ENCODE measurements at regions not wholly inside any gene's neighbourhood (a gene's known extent, or its start where the extent isn't known, plus 50 kb on each side); places are given as distances from the start of the nearest gene placed in this dataset.

DNA sequence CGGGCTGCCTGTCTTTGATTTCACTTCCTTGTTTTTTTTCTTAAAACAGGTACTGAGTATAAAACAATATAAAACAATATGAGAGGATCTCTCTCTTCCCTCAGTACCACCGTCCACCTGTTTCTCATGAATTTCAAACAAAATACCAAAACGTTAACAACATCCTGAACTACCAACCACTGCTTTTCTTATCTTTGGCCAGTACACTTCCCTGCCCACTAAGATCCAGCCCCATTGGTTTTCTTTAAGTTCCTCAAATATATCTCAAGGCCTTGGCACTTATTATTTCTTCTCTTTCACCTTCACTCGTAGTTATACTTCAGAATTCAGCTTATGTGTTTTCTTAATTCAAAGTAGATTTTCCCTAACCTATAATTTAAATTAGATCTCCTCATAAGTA lies 370.2 kb upstream of the GRIA3 start:
- TF ChIP-seq NFIC (IDR thresholded peaks at IDR 0.05), result no peak
- no peak for TF ChIP-seq MAX (IDR thresholded peaks at IDR 0.05)
- no peak for TF ChIP-seq RAD21 (IDR thresholded peaks at IDR 0.05; ENCODE audit: low read depth)
- no peak for TF ChIP-seq EP300 (IDR thresholded peaks at IDR 0.05; ENCODE audit: borderline replicate concordance)
- no peak for TF ChIP-seq EGR1 (IDR thresholded peaks at IDR 0.05)
- no peak for TF ChIP-seq TAF1 (IDR thresholded peaks at IDR 0.05; ENCODE audit: low read depth)
- TF ChIP-seq FOXM1 (IDR thresholded peaks at IDR 0.05; ENCODE audit: borderline replicate concordance, low read depth), result no peak
- no peak for TF ChIP-seq ZBTB7A (IDR thresholded peaks at IDR 0.05; ENCODE audit: low read depth)
- TF ChIP-seq, protein P1, sequence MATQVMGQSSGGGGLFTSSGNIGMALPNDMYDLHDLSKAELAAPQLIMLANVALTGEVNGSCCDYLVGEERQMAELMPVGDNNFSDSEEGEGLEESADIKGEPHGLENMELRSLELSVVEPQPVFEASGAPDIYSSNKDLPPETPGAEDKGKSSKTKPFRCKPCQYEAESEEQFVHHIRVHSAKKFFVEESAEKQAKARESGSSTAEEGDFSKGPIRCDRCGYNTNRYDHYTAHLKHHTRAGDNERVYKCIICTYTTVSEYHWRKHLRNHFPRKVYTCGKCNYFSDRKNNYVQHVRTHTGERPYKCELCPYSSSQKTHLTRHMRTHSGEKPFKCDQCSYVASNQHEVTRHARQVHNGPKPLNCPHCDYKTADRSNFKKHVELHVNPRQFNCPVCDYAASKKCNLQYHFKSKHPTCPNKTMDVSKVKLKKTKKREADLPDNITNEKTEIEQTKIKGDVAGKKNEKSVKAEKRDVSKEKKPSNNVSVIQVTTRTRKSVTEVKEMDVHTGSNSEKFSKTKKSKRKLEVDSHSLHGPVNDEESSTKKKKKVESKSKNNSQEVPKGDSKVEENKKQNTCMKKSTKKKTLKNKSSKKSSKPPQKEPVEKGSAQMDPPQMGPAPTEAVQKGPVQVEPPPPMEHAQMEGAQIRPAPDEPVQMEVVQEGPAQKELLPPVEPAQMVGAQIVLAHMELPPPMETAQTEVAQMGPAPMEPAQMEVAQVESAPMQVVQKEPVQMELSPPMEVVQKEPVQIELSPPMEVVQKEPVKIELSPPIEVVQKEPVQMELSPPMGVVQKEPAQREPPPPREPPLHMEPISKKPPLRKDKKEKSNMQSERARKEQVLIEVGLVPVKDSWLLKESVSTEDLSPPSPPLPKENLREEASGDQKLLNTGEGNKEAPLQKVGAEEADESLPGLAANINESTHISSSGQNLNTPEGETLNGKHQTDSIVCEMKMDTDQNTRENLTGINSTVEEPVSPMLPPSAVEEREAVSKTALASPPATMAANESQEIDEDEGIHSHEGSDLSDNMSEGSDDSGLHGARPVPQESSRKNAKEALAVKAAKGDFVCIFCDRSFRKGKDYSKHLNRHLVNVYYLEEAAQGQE (IDR thresholded peaks at IDR 0.05; ENCODE audit: low read depth), result no peak
- no peak for TF ChIP-seq YY1 (IDR thresholded peaks at IDR 0.05; ENCODE audit: low read depth)
- no peak for TF ChIP-seq CREB1 (IDR thresholded peaks at IDR 0.05; ENCODE audit: low read depth)
- TF ChIP-seq TEAD4 (IDR thresholded peaks at IDR 0.05), result no peak
- TF ChIP-seq CEBPB (IDR thresholded peaks at IDR 0.05), result no peak
- TF ChIP-seq USF1 (IDR thresholded peaks at IDR 0.05), result no peak
- TF ChIP-seq TCF12 (IDR thresholded peaks at IDR 0.05; ENCODE audit: low read depth), result no peak

DNA sequence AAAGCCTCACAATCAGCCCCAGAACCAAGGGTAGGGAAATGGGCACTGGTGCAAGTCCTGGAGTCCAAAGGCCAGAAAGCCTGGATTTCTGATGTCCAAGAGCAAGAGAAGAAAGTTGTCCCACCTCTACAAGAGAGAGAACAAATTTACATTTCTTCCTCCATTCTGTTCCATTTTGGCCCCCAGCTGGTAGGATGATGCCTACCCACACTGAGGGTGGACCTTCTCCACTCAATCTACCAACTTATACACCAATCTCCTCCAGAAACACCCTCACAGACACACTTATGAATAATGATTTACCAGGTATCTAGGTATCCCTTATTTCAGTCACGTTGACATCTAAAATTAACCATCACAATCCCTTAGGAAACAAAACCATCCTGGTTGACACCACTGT lies 367.8 kb upstream of the GRIA3 start:
- TF ChIP-seq USF1 (IDR thresholded peaks at IDR 0.05), result no peak

- TF ChIP-seq NFIC (IDR thresholded peaks at IDR 0.05) (no peak), MAX (IDR thresholded peaks at IDR 0.05) (no peak), FOXM1 (IDR thresholded peaks at IDR 0.05; ENCODE audit: borderline replicate concordance, low read depth) (no peak), YY1 (IDR thresholded peaks at IDR 0.05; ENCODE audit: low read depth) (no peak), CREB1 (IDR thresholded peaks at IDR 0.05; ENCODE audit: low read depth) (no peak), CEBPB (IDR thresholded peaks at IDR 0.05) (no peak), USF1 (IDR thresholded peaks at IDR 0.05) (no peak), TCF12 (IDR thresholded peaks at IDR 0.05; ENCODE audit: low read depth) (no peak), EP300 (IDR thresholded peaks at IDR 0.05; ENCODE audit: borderline replicate concordance) (no peak)
These were observed 366.6 kb upstream of the GRIA3 start for GRCh38 chrX:122817321-122817955.

DNA sequence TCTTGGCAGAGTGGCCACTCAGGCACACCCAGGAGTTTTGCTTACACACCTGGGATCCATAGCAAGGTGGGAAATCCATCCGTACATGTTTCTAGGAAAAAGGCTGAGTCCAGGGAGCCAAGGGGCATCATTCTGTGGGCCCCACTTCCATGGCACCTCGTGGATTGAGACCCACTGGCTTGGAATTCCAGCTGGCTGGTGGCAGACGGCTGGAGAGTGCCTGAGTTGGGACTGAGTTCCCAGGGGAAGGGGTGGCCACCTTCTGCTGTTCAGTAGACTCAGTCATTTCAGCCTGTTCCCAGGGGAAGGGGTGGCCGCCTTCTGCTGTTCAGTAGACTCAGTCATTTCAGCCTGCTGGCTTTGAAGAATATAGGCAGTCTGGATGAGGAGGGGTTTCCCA lies 366.0 kb upstream of the GRIA3 start:
- TF ChIP-seq TAF1 (IDR thresholded peaks at IDR 0.05; ENCODE audit: low read depth) (no peak), MAX (IDR thresholded peaks at IDR 0.05) (no peak), ZBTB7A (IDR thresholded peaks at IDR 0.05; ENCODE audit: low read depth) (no peak), EGR1 (IDR thresholded peaks at IDR 0.05) (no peak), NFIC (IDR thresholded peaks at IDR 0.05) (no peak), EP300 (IDR thresholded peaks at IDR 0.05; ENCODE audit: borderline replicate concordance) (no peak), TCF12 (IDR thresholded peaks at IDR 0.05; ENCODE audit: low read depth) (no peak), USF1 (IDR thresholded peaks at IDR 0.05) (no peak), YY1 (IDR thresholded peaks at IDR 0.05; ENCODE audit: low read depth) (no peak), FOXM1 (IDR thresholded peaks at IDR 0.05; ENCODE audit: borderline replicate concordance, low read depth) (no peak)
- TF ChIP-seq, protein P1 (IDR thresholded peaks at IDR 0.05; ENCODE audit: low read depth), result no peak

DNA sequence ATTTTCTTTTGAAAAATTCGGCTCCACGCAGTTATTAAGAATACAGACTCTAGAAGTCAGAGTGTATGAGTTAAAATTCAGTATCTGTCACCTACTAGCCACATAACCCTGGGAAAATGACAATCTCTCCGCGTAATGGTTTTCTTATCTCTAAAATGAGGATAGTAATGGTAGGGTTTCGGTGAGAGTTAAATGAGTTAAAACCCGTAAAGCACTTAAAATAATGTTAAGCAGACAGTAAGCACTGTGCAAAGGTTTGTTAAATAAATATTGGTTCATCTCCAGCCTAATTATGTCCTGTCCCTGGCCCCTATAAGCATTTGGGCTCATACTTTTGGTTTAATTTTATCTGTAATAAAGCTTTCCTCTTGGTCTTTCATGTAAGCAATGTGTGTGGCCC lies 350.8 kb upstream of the GRIA3 start:
- TF ChIP-seq CEBPB (IDR thresholded peaks at IDR 0.05), result no peak
- no peak for TF ChIP-seq USF1 (IDR thresholded peaks at IDR 0.05)
- no peak for TF ChIP-seq TCF12 (IDR thresholded peaks at IDR 0.05; ENCODE audit: low read depth)
- no peak for TF ChIP-seq MAX (IDR thresholded peaks at IDR 0.05)
- TF ChIP-seq ZBTB7A (IDR thresholded peaks at IDR 0.05; ENCODE audit: low read depth), result no peak
- TF ChIP-seq YY1 (IDR thresholded peaks at IDR 0.05; ENCODE audit: low read depth), result no peak
- TF ChIP-seq, protein P1 (IDR thresholded peaks at IDR 0.05; ENCODE audit: low read depth), result no peak
- TF ChIP-seq RAD21 (IDR thresholded peaks at IDR 0.05; ENCODE audit: low read depth), result no peak
